Kidney (tissue), 13 donors: ENCODE measurements at regions not wholly inside any gene's neighbourhood (a gene's known extent, or its start where the extent isn't known, plus 50 kb on each side); places are given as distances from the start of the nearest gene placed in this dataset.
A peak's percentile ranks its signal among the peaks of the same experiment; 100 is the strongest.

Source experiments
- DNase-seq, 5 donors: peaks; one replicate each; pipeline ENCODE4 v3.0.0-alpha.2; 2013 to 2020
- FAIRE-seq: peaks from 2 replicates; lab custom pipeline; 2012; peaks lifted over from hg19 to GRCh38; lab: Jason Lieb, UNC
- H3K27ac ChIP-seq, 2 donors: one replicate each; pipeline ENCODE4 v1.7.0; 2013; ENCODE audit warnings: low read depth in 2 of 2, low read length in 2 of 2, inconsistent platforms in 1 of 2
- H3K27me3 ChIP-seq: one replicate; pipeline ENCODE4 v1.7.1; 2013; ENCODE audit warnings: low read length, inconsistent platforms; ENCODE audit not compliant: control insufficient read depth, insufficient read depth
- H3K36me3 ChIP-seq, 3 donors: one replicate each; pipeline versions ENCODE4 v1.7.0 to v1.7.1; 2013; ENCODE audit warnings: low read length in 3 of 3, control low read depth in 1 of 3, inconsistent platforms in 1 of 3; ENCODE audit not compliant: insufficient read depth in 3 of 3, control insufficient read depth in 2 of 3
- H3K4me1 ChIP-seq, 3 donors: one replicate each; pipeline versions ENCODE4 v1.7.0 to v1.7.1; 2013; ENCODE audit warnings: low read length in 3 of 3, inconsistent platforms in 1 of 3, low read depth in 1 of 3; ENCODE audit not compliant: control insufficient read depth in 2 of 3, insufficient read depth in 2 of 3
- H3K4me3 ChIP-seq, 3 donors: one replicate each; pipeline versions ENCODE4 v1.7.0 to v1.8.1; 2013; ENCODE audit warnings: low read length in 3 of 3, control low read depth in 1 of 3, inconsistent platforms in 1 of 3
- H3K9ac ChIP-seq, 3 donors: one replicate each; pipeline versions ENCODE4 v1.7.0 to v1.7.1; 2013; ENCODE audit warnings: low read length in 3 of 3, control low read depth in 1 of 3, inconsistent platforms in 1 of 3
- H3K9me3 ChIP-seq, 3 donors: one replicate each; pipeline versions ENCODE4 v1.7.0 to v1.7.1; 2013; ENCODE audit warnings: low read length in 3 of 3, control low read depth in 1 of 3, inconsistent platforms in 1 of 3; ENCODE audit not compliant: control insufficient read depth in 2 of 3, insufficient read depth in 1 of 3
- CTCF ChIP-seq: IDR thresholded peaks from 3 replicates; pipeline ENCODE4 v1.5.1; 2012; ENCODE audit warnings: mild to moderate bottlenecking, moderate library complexity, borderline replicate concordance; ENCODE audit not compliant: insufficient read depth; ENCODE audit errors: extremely low read depth
- intact Hi-C: fragments of 100-400 bp; cut with DNase I; formaldehyde crosslinking; loops from one replicate; pipeline ENCODE4 v1.11.1; 2022
- donor health status: control.
- donor health status: control.
- donor health status: control.
- donor health status: control.
- donor health status: control.
- donor health status: DM: yes; HTN: yes; CAD: no.
- donor health status: Normal renal cell carcinoma (clear cell type).

GRCh38 chr10:111703986-111704385 lies 479.6 kb downstream of the GPAM start:
- intact Hi-C loops, result no loop called here
- TF ChIP-seq CTCF, result no peak
- H3K4me1 ChIP-seq, result no peaks in the 10 kb centered on the region
- H3K27ac ChIP-seq, result no peak overlapping the region
- FAIRE-seq (no peak), DNase-seq (peak in 1 of 5 donors; percentile 31)
- no peaks in the 10 kb centered on the region for H3K27me3 ChIP-seq
- H3K36me3 ChIP-seq, result no peaks in the 10 kb centered on the region
- H3K4me3 ChIP-seq, result no peak overlapping the region
- H3K9me3 ChIP-seq, result no peaks in the 10 kb centered on the region
- H3K9ac ChIP-seq, result no peak overlapping the region

GRCh38 chr10:111705021-111705420 lies 478.5 kb downstream of the GPAM start:
- Histone ChIP-seq H3K4me3 (no peak overlapping the region), H3K27ac (no peak overlapping the region), H3K9ac (no peak overlapping the region), H3K27me3 (no peaks in the 10 kb centered on the region), H3K36me3 (no peaks in the 10 kb centered on the region), H3K4me1 (no peaks in the 10 kb centered on the region), H3K9me3 (no peaks in the 10 kb centered on the region)
- intact Hi-C loops, result no loop called here
- no peak for FAIRE-seq
- no peak for TF ChIP-seq CTCF
- DNase-seq, result no peak

- H3K27me3 ChIP-seq, result no peaks in the 10 kb centered on the region
- intact Hi-C loops, result no loop called here
- no peaks in the 10 kb centered on the region for H3K9me3 ChIP-seq
- H3K36me3 ChIP-seq, result no peaks in the 10 kb centered on the region
- no peak for FAIRE-seq
- no peak for TF ChIP-seq CTCF
- no peak overlapping the region for H3K27ac ChIP-seq
- no peak overlapping the region for H3K9ac ChIP-seq
- DNase-seq, result no peak
- no peak overlapping the region for H3K4me3 ChIP-seq
- no peaks in the 10 kb centered on the region for H3K4me1 ChIP-seq
Observed at GRCh38 chr10:111706331-111706730, 477.2 kb downstream of the GPAM start.

GRCh38 chr10:111707076-111707475 lies 476.5 kb downstream of the GPAM start:
- intact Hi-C loops, result no loop called here
- Histone ChIP-seq H3K27me3 (no peaks in the 10 kb centered on the region), H3K9ac (no peak overlapping the region), H3K4me1 (no peaks in the 10 kb centered on the region), H3K36me3 (no peaks in the 10 kb centered on the region), H3K4me3 (no peak overlapping the region), H3K27ac (no peak overlapping the region), H3K9me3 (no peaks in the 10 kb centered on the region)
- no peak for TF ChIP-seq CTCF
- DNase-seq (no peak), FAIRE-seq (no peak)
